SK-N-SH (cell line): ENCODE measurements at regions not wholly inside any gene's neighbourhood (a gene's known extent, or its start where the extent isn't known, plus 50 kb on each side); places are given as distances from the start of the nearest gene placed in this dataset.

Experiments
- CTCF ChIA-PET: fragments of 300-600, 350-600 bp; formaldehyde crosslinking; extraction: SDS; loops from one replicate; lab custom pipeline; 2021; lab: Yijun Ruan, JAX
- POLR2A ChIA-PET: fragments of 350-600 bp; sonication (Branson Sonifier 250); formaldehyde crosslinking; extraction: SDS; loops from one replicate; lab custom pipeline; 2020; ENCODE audit warnings: antibody characterized with exemption, inconsistent platforms; lab: Yijun Ruan, JAX
- DNase-seq: peaks from one replicate; pipeline ENCODE4 v3.0.0; 2012
- H2AFZ ChIP-seq: fragments of 200-600 bp; sonication (generic); 2 replicates; pipeline ENCODE4 v1.8.1; 2016; ENCODE audit warnings: antibody characterized with exemption, mild to moderate bottlenecking, low read depth
- H3F3A ChIP-seq: fragments of 200-600 bp; sonication (generic); replicated peaks from 2 replicates; pipeline ENCODE3; 2016; ENCODE audit warnings: antibody characterized with exemption, mild to moderate bottlenecking; ENCODE audit not compliant: insufficient read depth
- H3K27ac ChIP-seq, 2 experiments: fragments of 200-500 bp in 1 of 2; fragments of 200-600 bp in 1 of 2; sonication (Bioruptor generic) in 1 of 2; sonication (generic), shearing (Covaris generic) in 1 of 2; 2 replicates each; pipeline versions ENCODE4 v1.5.1 to v1.6.1; 2014 to 2016; ENCODE audit warnings: low read depth in 2 of 2, inconsistent platforms in 1 of 2, low read length in 1 of 2, mild to moderate bottlenecking in 1 of 2, mixed read lengths in 1 of 2
- H3K27me3 ChIP-seq: fragments of 200-600 bp; sonication (generic), shearing (Covaris generic); 2 replicates; pipeline ENCODE4 v1.6.1; 2016; ENCODE audit warnings: mixed run types; ENCODE audit not compliant: insufficient read depth
- H3K36me3 ChIP-seq, 2 experiments: fragments of 200-500 bp in 1 of 2; fragments of 200-600 bp in 1 of 2; sonication (Bioruptor generic) in 1 of 2; sonication (generic) in 1 of 2; replicated peaks in 1 of 2; 2 replicates each; pipeline versions ENCODE3 to v1.5.1; 2014 to 2016; ENCODE audit warnings: low read length in 1 of 2, mild to moderate bottlenecking in 1 of 2; ENCODE audit not compliant: insufficient read depth in 2 of 2, control insufficient read depth in 1 of 2
- H3K4me1 ChIP-seq, 2 experiments: fragments of 200-500 bp in 1 of 2; fragments of 200-600 bp in 1 of 2; sonication (Bioruptor generic) in 1 of 2; sonication (generic), shearing (Covaris generic) in 1 of 2; 2 replicates each; pipeline versions ENCODE4 v1.5.1 to v1.6.1; 2014 to 2016; ENCODE audit warnings: low read depth in 1 of 2, low read length in 1 of 2, mixed run types in 1 of 2; ENCODE audit not compliant: insufficient read depth in 2 of 2, control insufficient read depth in 1 of 2
- H3K4me2 ChIP-seq: fragments of 200-600 bp; sonication (generic), shearing (Covaris generic); 2 replicates; pipeline ENCODE4 v1.6.1; 2017; ENCODE audit warnings: mixed run types
- H3K4me3 ChIP-seq, 2 experiments: fragments of 200-500 bp in 1 of 2; fragments of 200-600 bp in 1 of 2; sonication (Bioruptor generic) in 1 of 2; sonication (generic), shearing (Covaris generic) in 1 of 2; 2 replicates each; pipeline versions ENCODE4 v1.5.1 to v1.8.1; 2014 to 2016; ENCODE audit warnings: low read depth in 2 of 2, inconsistent platforms in 1 of 2, low read length in 1 of 2, mild to moderate bottlenecking in 1 of 2, mixed read lengths in 1 of 2, moderate library complexity in 1 of 2
- H3K79me2 ChIP-seq: fragments of 200-600 bp; sonication (generic); 2 replicates; pipeline ENCODE4 v1.8.1; 2017; ENCODE audit warnings: mild to moderate bottlenecking; ENCODE audit not compliant: insufficient read depth
- H3K9ac ChIP-seq: fragments of 200-600 bp; sonication (generic); 2 replicates; pipeline ENCODE4 v1.6.1; 2017; ENCODE audit warnings: mixed run types
- H3K9me2 ChIP-seq: fragments of 200-600 bp; sonication (generic); 2 replicates; pipeline ENCODE4 v1.6.1; 2017; ENCODE audit warnings: mixed run types
- H3K9me3 ChIP-seq: fragments of 200-600 bp; sonication (generic); 2 replicates; pipeline ENCODE4 v1.6.1; 2017; ENCODE audit warnings: mixed run types, mild to moderate bottlenecking, moderate library complexity
- H4K20me1 ChIP-seq: fragments of 200-600 bp; sonication (generic); 2 replicates; pipeline ENCODE4 v1.6.1; 2017; ENCODE audit warnings: mild to moderate bottlenecking, mixed run types; ENCODE audit not compliant: insufficient read depth
- ELF1 ChIP-seq: IDR thresholded peaks from 2 replicates; pipeline ENCODE4 v1.4.0; 2012
- EP300 ChIP-seq, 2 experiments: IDR thresholded peaks; 2 replicates each; pipeline versions ENCODE4 v1.4.0 to v1.6.1; 2012; ENCODE audit warnings: borderline replicate concordance in 1 of 2, low read depth in 1 of 2, low read length in 1 of 2
- EZH2phosphoT487 ChIP-seq: fragments of 200-600 bp; sonication (generic); IDR thresholded peaks from 2 replicates; pipeline ENCODE4 v1.6.1; 2017; ENCODE audit warnings: low read depth, mixed run types, mild to moderate bottlenecking, antibody characterized with exemption, moderate library complexity, borderline replicate concordance
- FOSL2 ChIP-seq: IDR thresholded peaks from 2 replicates; pipeline ENCODE4 v1.4.0; 2012; ENCODE audit warnings: low read depth, mild to moderate bottlenecking, moderate library complexity, borderline replicate concordance
- FOXM1 ChIP-seq: IDR thresholded peaks from 2 replicates; pipeline ENCODE4 v1.4.0; 2012; ENCODE audit warnings: low read depth, mild to moderate bottlenecking
- GABPA ChIP-seq: IDR thresholded peaks from 2 replicates; pipeline ENCODE4 v1.4.0; 2012; ENCODE audit warnings: low read depth, mild to moderate bottlenecking
- GATA2 ChIP-seq: sonication (generic); formaldehyde crosslinking; IDR thresholded peaks from 2 replicates; pipeline ENCODE4 v1.5.0; 2020; ENCODE audit warnings: mild to moderate bottlenecking, missing genetic modification reagents
- JUND ChIP-seq: IDR thresholded peaks from 2 replicates; pipeline ENCODE4 v1.4.0; 2012
- MEF2A ChIP-seq: IDR thresholded peaks from 2 replicates; pipeline ENCODE4 v1.4.0; 2012; ENCODE audit warnings: low read depth, borderline replicate concordance
- RAD21 ChIP-seq: IDR thresholded peaks from 2 replicates; pipeline ENCODE4 v1.6.1; 2012; ENCODE audit warnings: mild to moderate bottlenecking, low read length
- RCOR1 ChIP-seq: fragments of 150-350 bp; IDR thresholded peaks from 2 replicates; pipeline ENCODE4 v1.6.1; 2017; ENCODE audit warnings: antibody characterized with exemption, low read length
- RFX5 ChIP-seq: IDR thresholded peaks from 2 replicates; pipeline ENCODE4 v1.6.1; 2012; ENCODE audit warnings: mild to moderate bottlenecking, improper control_type of control experiment, low read length
- TCF12 ChIP-seq: IDR thresholded peaks from 2 replicates; pipeline ENCODE4 v1.4.0; 2012
- TEAD4 ChIP-seq: IDR thresholded peaks from 2 replicates; pipeline ENCODE4 v1.4.0; 2012; ENCODE audit warnings: mild to moderate bottlenecking, borderline replicate concordance; ENCODE audit not compliant: insufficient read depth
- YY1 ChIP-seq: IDR thresholded peaks from 2 replicates; pipeline ENCODE4 v1.4.0; 2012; ENCODE audit warnings: low read depth, mild to moderate bottlenecking
- WGBS: methylation state at CpG from one replicate; pipeline ENCODE4 v1.1.6; 2017; ENCODE audit warnings: low lambda C conversion rate; 5-methylcytosine and 5-hydroxymethylcytosine counted together
- TF ChIP-seq, protein P1 (sequence below): IDR thresholded peaks from 2 replicates; pipeline ENCODE4 v1.4.0; 2012; ENCODE audit warnings: low read depth
- TF ChIP-seq, protein P2 (sequence below): IDR thresholded peaks from 2 replicates; pipeline ENCODE4 v1.6.1; 2012; ENCODE audit warnings: mild to moderate bottlenecking, low read depth, low read length, moderate library complexity
- TF ChIP-seq, protein P3 (sequence below): IDR thresholded peaks from 2 replicates; pipeline ENCODE4 v1.4.0; 2012; ENCODE audit warnings: low read depth, borderline replicate concordance
- TF ChIP-seq, protein P4 (sequence below): fragments of 150-350 bp; IDR thresholded peaks from 2 replicates; pipeline ENCODE4 v1.6.1; 2017; ENCODE audit warnings: antibody characterized with exemption, low read length, low read depth, borderline replicate concordance
- TF ChIP-seq, protein P5 (sequence below): fragments of 150-350 bp; IDR thresholded peaks from 2 replicates; pipeline ENCODE4 v1.6.1; 2016; ENCODE audit warnings: mild to moderate bottlenecking, low read depth, low read length

DNA sequence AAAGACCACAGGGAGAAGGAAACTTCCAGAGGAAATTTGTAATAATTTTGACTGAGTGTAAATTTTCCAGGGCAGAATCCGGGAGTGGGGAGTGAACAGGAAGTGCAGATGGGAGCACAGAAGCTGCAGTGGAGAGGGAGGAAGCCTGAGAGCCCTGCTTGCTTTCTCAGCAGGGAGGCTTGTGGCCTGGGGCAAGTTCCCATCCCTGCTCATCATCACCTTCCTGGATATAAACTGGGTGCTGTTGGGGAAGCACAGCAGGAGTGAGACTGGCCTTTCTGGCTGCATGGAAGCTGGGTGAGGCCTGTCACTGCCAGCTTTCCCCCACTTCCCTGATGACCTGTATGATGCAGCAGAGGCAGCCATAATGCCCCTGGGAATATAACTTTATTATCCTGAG lies 532.9 kb downstream of the SLITRK6 start:
- Histone ChIP-seq H3K27ac (no peak overlapping the region; a peak in 1 of 4 replicates), H3F3A (no peaks in the 10 kb centered on the region), H3K9me3 (no peaks in the 10 kb centered on the region), H4K20me1 (no peaks in the 10 kb centered on the region), H3K4me2 (no peak overlapping the region), H3K9me2 (no peaks in the 10 kb centered on the region), H3K9ac (no peak overlapping the region), H3K79me2 (no peaks in the 10 kb centered on the region), H3K36me3 (no peaks in the 10 kb centered on the region), H3K4me3 (no peak overlapping the region), H3K4me1 (peaks cover 0 to 15% of the 10 kb centered on the region in 2 experiments; a peak in 2 of 4 replicates), H3K27me3 (no peaks in the 10 kb centered on the region), H2AFZ (peak overlapping the region; percentile 53; the same call in 1 of the 2 replicates)
- no peak for TF ChIP-seq FOSL2
- TF ChIP-seq TEAD4: no peak
- TF ChIP-seq EP300 (IDR thresholded peaks at IDR 0.05; ENCODE audit: borderline replicate concordance in 1 of 2, low read depth in 1 of 2, low read length in 1 of 2): no peak
- TF ChIP-seq ELF1: no peak
- no peak for TF ChIP-seq RFX5
- no peak for TF ChIP-seq GATA2 (CRISPR knock-in tag)
- no peak for TF ChIP-seq MEF2A
- TF ChIP-seq FOXM1: no peak
- TF ChIP-seq, protein P1, sequence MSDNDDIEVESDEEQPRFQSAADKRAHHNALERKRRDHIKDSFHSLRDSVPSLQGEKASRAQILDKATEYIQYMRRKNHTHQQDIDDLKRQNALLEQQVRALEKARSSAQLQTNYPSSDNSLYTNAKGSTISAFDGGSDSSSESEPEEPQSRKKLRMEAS: no peak
- TF ChIP-seq YY1: no peak
- TF ChIP-seq EZH2phosphoT487: no peak
- TF ChIP-seq TCF12: no peak
- no peak for TF ChIP-seq GABPA
- TF ChIP-seq, protein P2, sequence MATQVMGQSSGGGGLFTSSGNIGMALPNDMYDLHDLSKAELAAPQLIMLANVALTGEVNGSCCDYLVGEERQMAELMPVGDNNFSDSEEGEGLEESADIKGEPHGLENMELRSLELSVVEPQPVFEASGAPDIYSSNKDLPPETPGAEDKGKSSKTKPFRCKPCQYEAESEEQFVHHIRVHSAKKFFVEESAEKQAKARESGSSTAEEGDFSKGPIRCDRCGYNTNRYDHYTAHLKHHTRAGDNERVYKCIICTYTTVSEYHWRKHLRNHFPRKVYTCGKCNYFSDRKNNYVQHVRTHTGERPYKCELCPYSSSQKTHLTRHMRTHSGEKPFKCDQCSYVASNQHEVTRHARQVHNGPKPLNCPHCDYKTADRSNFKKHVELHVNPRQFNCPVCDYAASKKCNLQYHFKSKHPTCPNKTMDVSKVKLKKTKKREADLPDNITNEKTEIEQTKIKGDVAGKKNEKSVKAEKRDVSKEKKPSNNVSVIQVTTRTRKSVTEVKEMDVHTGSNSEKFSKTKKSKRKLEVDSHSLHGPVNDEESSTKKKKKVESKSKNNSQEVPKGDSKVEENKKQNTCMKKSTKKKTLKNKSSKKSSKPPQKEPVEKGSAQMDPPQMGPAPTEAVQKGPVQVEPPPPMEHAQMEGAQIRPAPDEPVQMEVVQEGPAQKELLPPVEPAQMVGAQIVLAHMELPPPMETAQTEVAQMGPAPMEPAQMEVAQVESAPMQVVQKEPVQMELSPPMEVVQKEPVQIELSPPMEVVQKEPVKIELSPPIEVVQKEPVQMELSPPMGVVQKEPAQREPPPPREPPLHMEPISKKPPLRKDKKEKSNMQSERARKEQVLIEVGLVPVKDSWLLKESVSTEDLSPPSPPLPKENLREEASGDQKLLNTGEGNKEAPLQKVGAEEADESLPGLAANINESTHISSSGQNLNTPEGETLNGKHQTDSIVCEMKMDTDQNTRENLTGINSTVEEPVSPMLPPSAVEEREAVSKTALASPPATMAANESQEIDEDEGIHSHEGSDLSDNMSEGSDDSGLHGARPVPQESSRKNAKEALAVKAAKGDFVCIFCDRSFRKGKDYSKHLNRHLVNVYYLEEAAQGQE: no peak
- no peak for TF ChIP-seq RCOR1
- no peak for TF ChIP-seq RAD21
- TF ChIP-seq JUND: no peak
- TF ChIP-seq, protein P3, sequence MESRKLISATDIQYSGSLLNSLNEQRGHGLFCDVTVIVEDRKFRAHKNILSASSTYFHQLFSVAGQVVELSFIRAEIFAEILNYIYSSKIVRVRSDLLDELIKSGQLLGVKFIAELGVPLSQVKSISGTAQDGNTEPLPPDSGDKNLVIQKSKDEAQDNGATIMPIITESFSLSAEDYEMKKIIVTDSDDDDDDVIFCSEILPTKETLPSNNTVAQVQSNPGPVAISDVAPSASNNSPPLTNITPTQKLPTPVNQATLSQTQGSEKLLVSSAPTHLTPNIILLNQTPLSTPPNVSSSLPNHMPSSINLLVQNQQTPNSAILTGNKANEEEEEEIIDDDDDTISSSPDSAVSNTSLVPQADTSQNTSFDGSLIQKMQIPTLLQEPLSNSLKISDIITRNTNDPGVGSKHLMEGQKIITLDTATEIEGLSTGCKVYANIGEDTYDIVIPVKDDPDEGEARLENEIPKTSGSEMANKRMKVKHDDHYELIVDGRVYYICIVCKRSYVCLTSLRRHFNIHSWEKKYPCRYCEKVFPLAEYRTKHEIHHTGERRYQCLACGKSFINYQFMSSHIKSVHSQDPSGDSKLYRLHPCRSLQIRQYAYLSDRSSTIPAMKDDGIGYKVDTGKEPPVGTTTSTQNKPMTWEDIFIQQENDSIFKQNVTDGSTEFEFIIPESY: no peak
- TF ChIP-seq, protein P4, sequence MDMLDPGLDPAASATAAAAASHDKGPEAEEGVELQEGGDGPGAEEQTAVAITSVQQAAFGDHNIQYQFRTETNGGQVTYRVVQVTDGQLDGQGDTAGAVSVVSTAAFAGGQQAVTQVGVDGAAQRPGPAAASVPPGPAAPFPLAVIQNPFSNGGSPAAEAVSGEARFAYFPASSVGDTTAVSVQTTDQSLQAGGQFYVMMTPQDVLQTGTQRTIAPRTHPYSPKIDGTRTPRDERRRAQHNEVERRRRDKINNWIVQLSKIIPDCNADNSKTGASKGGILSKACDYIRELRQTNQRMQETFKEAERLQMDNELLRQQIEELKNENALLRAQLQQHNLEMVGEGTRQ: no peak
- TF ChIP-seq, protein P5, sequence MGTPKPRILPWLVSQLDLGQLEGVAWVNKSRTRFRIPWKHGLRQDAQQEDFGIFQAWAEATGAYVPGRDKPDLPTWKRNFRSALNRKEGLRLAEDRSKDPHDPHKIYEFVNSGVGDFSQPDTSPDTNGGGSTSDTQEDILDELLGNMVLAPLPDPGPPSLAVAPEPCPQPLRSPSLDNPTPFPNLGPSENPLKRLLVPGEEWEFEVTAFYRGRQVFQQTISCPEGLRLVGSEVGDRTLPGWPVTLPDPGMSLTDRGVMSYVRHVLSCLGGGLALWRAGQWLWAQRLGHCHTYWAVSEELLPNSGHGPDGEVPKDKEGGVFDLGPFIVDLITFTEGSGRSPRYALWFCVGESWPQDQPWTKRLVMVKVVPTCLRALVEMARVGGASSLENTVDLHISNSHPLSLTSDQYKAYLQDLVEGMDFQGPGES: no peak
- POLR2A ChIA-PET: no interaction called here
- CTCF ChIA-PET: interaction anchor here (1.2 kb wide), 1 partner anchor 10 kb away, joined by 3 read pairs; no protein-coding TSS in a partner anchor
- no peak for DNase-seq
- WGBS: 44% methylated on average over 1 of the region's 1 CpG
